ENCODE measurements at regions not wholly inside any gene's neighbourhood (a gene's known extent, or its start where the extent isn't known, plus 50 kb on each side); places are given as distances from the start of the nearest gene placed in this dataset.

DNA sequence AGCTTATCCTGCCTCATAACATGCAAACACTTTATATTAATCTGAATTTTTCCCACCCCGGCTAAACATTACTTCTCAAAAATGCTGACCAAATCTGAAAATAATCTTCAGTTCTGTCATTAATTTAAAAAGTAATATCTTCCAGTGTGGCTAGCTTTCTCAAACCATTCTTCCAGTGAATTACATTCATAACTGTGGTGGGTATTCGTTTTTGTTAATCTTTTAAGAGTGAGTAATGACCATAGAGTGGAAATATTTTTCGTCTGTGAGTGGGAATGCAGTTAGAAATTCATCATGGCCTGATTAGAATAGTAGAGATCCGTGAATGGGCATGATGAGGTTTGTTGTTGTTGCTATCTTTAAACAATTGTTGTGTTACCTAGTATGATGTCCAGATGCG lies 138.6 kb upstream of the SFRP2 start:
- TF ChIP-seq, protein P1, sequence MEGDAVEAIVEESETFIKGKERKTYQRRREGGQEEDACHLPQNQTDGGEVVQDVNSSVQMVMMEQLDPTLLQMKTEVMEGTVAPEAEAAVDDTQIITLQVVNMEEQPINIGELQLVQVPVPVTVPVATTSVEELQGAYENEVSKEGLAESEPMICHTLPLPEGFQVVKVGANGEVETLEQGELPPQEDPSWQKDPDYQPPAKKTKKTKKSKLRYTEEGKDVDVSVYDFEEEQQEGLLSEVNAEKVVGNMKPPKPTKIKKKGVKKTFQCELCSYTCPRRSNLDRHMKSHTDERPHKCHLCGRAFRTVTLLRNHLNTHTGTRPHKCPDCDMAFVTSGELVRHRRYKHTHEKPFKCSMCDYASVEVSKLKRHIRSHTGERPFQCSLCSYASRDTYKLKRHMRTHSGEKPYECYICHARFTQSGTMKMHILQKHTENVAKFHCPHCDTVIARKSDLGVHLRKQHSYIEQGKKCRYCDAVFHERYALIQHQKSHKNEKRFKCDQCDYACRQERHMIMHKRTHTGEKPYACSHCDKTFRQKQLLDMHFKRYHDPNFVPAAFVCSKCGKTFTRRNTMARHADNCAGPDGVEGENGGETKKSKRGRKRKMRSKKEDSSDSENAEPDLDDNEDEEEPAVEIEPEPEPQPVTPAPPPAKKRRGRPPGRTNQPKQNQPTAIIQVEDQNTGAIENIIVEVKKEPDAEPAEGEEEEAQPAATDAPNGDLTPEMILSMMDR (IDR thresholded peaks at IDR 0.05; ENCODE audit: unreplicated experiment) = no peak
- no peak overlapping the region for H3K4me3 Mint-ChIP-seq (ENCODE audit: unreplicated experiment)
- no peak for DNase-seq (ENCODE audit: low spot score)
- no peaks in the 10 kb centered on the region for H3K4me1 Mint-ChIP-seq (ENCODE audit: unreplicated experiment)
- no peaks in the 10 kb centered on the region for H3K36me3 Mint-ChIP-seq (ENCODE audit: low read depth, unreplicated experiment)
- no peak overlapping the region for H3K27ac Mint-ChIP-seq (ENCODE audit: unreplicated experiment)
- no peaks in the 10 kb centered on the region for H3K9me3 Mint-ChIP-seq (ENCODE audit: unreplicated experiment)
- no peaks in the 10 kb centered on the region for H3K27me3 Mint-ChIP-seq (ENCODE audit: unreplicated experiment)

DNA sequence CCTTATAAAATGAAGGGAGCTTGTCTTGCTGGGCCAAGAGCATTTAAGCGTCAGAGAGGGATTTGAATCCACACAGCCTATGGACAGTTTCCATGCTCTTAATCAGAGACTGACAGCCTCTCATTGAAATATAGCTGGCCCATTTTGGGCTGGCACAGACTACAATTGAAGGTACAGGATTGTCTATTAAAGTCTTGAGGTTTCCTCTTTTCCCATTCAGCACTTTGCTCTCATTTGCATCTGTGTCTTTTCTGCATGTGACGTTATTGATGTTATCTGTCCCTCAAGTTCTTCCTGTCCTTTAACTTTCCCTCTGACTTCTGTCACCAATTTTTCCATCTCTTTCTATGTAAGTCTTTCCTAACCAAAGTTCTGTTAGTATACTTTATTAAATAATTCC lies 133.3 kb upstream of the SFRP2 start:
- Mint-ChIP-seq H3K27me3 (ENCODE audit: unreplicated experiment) (no peaks in the 10 kb centered on the region), H3K9me3 (ENCODE audit: unreplicated experiment) (no peaks in the 10 kb centered on the region), H3K4me1 (ENCODE audit: unreplicated experiment) (peaks cover 3% of the 10 kb centered on the region), H3K4me3 (ENCODE audit: unreplicated experiment) (no peak overlapping the region), H3K36me3 (ENCODE audit: low read depth, unreplicated experiment) (no peaks in the 10 kb centered on the region), H3K27ac (ENCODE audit: unreplicated experiment) (no peak overlapping the region)
- TF ChIP-seq, protein P1 (IDR thresholded peaks at IDR 0.05; ENCODE audit: unreplicated experiment) = no peak
- DNase-seq (ENCODE audit: low spot score) = no peak

DNA sequence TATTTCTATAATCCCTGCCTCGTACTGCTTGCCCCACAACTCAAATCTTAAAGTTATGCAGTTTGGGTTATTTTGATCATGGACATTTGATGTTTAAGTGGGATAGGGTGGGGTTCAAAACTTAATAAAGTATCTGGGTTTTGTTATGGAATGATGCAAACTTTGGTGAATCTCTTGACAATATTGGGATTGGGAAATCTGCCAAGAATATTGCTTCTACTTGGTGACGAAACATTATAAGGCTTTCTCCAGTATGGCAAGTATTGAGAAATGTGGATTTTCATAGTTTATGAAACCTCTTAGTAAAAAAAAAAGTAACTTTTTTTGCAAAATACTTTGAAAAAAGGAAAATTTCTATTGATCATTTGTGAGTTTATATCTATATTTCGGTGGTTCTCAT lies 130.8 kb upstream of the SFRP2 start:
- Mint-ChIP-seq H3K27ac (ENCODE audit: unreplicated experiment) (no peak overlapping the region), H3K27me3 (ENCODE audit: unreplicated experiment) (no peaks in the 10 kb centered on the region), H3K4me3 (ENCODE audit: unreplicated experiment) (no peak overlapping the region), H3K4me1 (ENCODE audit: unreplicated experiment) (peaks cover 3% of the 10 kb centered on the region), H3K36me3 (ENCODE audit: low read depth, unreplicated experiment) (no peaks in the 10 kb centered on the region), H3K9me3 (ENCODE audit: unreplicated experiment) (no peaks in the 10 kb centered on the region)
- DNase-seq (ENCODE audit: low spot score) = no peak
- TF ChIP-seq, protein P1 (IDR thresholded peaks at IDR 0.05; ENCODE audit: unreplicated experiment) = no peak

DNA sequence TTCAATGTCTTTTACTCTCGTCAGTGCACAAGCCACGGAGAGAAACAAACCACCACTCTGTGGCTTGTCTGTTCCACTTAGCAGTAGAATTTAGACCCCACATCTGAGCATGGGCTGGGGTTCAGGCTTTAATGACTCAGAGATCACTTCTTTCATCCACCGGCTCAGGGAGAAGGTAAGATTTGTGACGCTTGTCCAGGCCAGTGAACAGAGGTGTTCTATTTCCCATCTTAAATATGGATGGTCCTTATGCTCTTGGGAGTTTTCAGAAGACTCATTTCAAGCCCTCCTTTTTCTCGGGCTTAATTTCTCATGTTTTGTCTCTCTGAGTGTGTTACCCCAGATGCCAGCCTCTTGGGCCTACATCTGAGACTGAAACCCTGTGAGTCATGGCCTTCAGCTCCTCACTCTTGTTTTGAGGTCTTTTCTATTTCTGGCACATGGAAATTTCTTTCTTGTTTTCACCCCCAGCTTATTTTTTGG lies 127.4 kb upstream of the SFRP2 start:
- H3K27ac Mint-ChIP-seq (ENCODE audit: unreplicated experiment) = no peak overlapping the region

DNA sequence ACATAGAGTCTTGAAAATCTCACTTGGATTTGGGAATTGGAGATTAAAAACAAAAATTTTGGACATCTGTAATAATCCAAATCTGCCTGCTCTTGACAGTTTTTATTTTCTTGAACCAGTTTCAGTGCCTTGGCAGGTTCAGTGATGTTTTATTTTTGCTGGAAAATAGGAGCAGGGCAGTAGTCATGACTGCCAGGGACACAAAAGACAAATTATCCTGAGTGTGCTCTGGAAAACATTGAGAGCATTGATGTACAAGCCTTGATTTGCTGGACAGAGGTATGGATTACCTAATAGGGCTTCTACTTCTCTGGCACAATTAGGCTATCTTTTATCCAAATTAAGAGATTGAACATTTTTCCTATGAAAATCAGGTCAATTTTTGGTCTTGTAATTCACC lies 123.4 kb upstream of the SFRP2 start:
- no peak overlapping the region for H3K4me3 Mint-ChIP-seq (ENCODE audit: unreplicated experiment)
- peaks cover 13% of the 10 kb centered on the region for H3K4me1 Mint-ChIP-seq (ENCODE audit: unreplicated experiment)
- no peak for DNase-seq (ENCODE audit: low spot score)
- no peaks in the 10 kb centered on the region for H3K36me3 Mint-ChIP-seq (ENCODE audit: low read depth, unreplicated experiment)
- no peak overlapping the region for H3K27ac Mint-ChIP-seq (ENCODE audit: unreplicated experiment)
- no peaks in the 10 kb centered on the region for H3K27me3 Mint-ChIP-seq (ENCODE audit: unreplicated experiment)
- TF ChIP-seq, protein P1 (IDR thresholded peaks at IDR 0.05; ENCODE audit: unreplicated experiment) = no peak
- H3K9me3 Mint-ChIP-seq (ENCODE audit: unreplicated experiment) = no peaks in the 10 kb centered on the region

More for the DNA sequence above, 127.4 kb upstream of the SFRP2 start:
- no peaks in the 10 kb centered on the region for H3K27me3 Mint-ChIP-seq (ENCODE audit: unreplicated experiment)
- no peaks in the 10 kb centered on the region for H3K36me3 Mint-ChIP-seq (ENCODE audit: low read depth, unreplicated experiment)
- no peaks in the 10 kb centered on the region for H3K9me3 Mint-ChIP-seq (ENCODE audit: unreplicated experiment)
- no peak overlapping the region for H3K4me3 Mint-ChIP-seq (ENCODE audit: unreplicated experiment)
- TF ChIP-seq, protein P1 (IDR thresholded peaks at IDR 0.05; ENCODE audit: unreplicated experiment) = no peak
- DNase-seq (ENCODE audit: low spot score) = no peak
- H3K4me1 Mint-ChIP-seq (ENCODE audit: unreplicated experiment) = peaks cover 3% of the 10 kb centered on the region
